Smooth muscle cell (in vitro differentiated cells): ENCODE measurements at regions not wholly inside any gene's neighbourhood (a gene's known extent, or its start where the extent isn't known, plus 50 kb on each side); places are given as distances from the start of the nearest gene placed in this dataset.

Source experiments
- DNase-seq: peaks from one replicate; lab custom pipeline; 2025; ENCODE audit not compliant: unreplicated experiment; lab: John Stamatoyannopoulos, UW
- H2AFZ ChIP-seq: fragments of 200-600 bp; sonication (generic); 2 replicates; pipeline ENCODE4 v1.6.0; 2016; ENCODE audit warnings: antibody characterized with exemption, low read depth, mild to moderate bottlenecking
- H3F3A ChIP-seq: fragments of 200-600 bp; sonication (generic); 2 replicates; pipeline ENCODE4 v1.6.0; 2017; ENCODE audit warnings: antibody characterized with exemption, low read depth
- H3K27ac ChIP-seq: fragments of 200-600 bp; sonication (generic); 2 replicates; pipeline ENCODE4 v1.5.1; 2016; ENCODE audit warnings: low read depth, mild to moderate bottlenecking
- H3K27me3 ChIP-seq: fragments of 200-600 bp; sonication (generic); 2 replicates; pipeline ENCODE4 v1.6.1; 2016; ENCODE audit warnings: low read depth, mild to moderate bottlenecking
- H3K36me3 ChIP-seq: fragments of 200-600 bp; sonication (generic); 2 replicates; pipeline ENCODE4 v1.5.1; 2016; ENCODE audit warnings: low read depth
- H3K4me1 ChIP-seq: fragments of 200-600 bp; sonication (generic); 2 replicates; pipeline ENCODE4 v1.5.1; 2016; ENCODE audit warnings: low read depth
- H3K4me2 ChIP-seq: fragments of 200-600 bp; sonication (generic); 2 replicates; pipeline ENCODE4 v1.6.0; 2016; ENCODE audit warnings: mild to moderate bottlenecking
- H3K4me3 ChIP-seq: fragments of 200-600 bp; sonication (generic); 2 replicates; pipeline ENCODE4 v1.5.1; 2016; ENCODE audit warnings: mild to moderate bottlenecking
- H3K79me2 ChIP-seq: fragments of 200-600 bp; sonication (generic); 2 replicates; pipeline ENCODE4 v1.6.0; 2016; ENCODE audit warnings: low read depth, mild to moderate bottlenecking
- H3K9ac ChIP-seq: fragments of 200-600 bp; sonication (generic); 2 replicates; pipeline ENCODE4 v1.6.0; 2016; ENCODE audit warnings: low read depth
- H3K9me3 ChIP-seq: fragments of 200-600 bp; sonication (generic); replicated peaks from 2 replicates; pipeline ENCODE4 v1.5.1; 2016; ENCODE audit warnings: low read depth
- H4K20me1 ChIP-seq: fragments of 200-600 bp; sonication (generic); 2 replicates; pipeline ENCODE4 v1.6.0; 2016; ENCODE audit warnings: low read depth
- WGBS: methylation state at CpG from one replicate; pipeline ENCODE4 v1.1.7; 2016; ENCODE audit warnings: low lambda C conversion rate; 5-methylcytosine and 5-hydroxymethylcytosine counted together
- TF ChIP-seq, protein P1 (sequence below): fragments of 200-600 bp; sonication (generic); IDR thresholded peaks from 2 replicates; pipeline ENCODE4 v1.5.1; 2017; ENCODE audit warnings: borderline replicate concordance, mild to moderate bottlenecking, antibody characterized with exemption; ENCODE audit not compliant: insufficient read depth, poor library complexity, severe bottlenecking

DNA sequence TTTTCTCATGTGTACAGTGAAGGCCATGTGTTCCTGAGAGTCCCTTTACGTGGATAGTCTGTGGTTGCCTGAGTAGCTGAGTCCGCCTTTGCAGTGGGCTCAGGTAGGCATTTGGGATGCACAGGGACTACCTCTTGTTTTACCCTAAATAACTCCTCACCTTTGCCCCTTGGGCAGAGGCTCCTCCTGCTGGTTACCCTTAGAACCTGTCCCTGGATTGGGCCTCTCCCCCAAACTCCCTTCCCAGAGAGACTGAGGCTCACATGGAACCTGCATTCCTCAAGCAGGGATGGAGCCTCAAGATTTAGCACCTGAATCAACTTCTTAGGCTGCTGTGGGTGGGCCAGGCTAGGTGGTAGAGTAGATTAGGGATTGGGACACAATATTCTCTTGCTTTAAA, 111.7 kb downstream of the FOXD2 start:
- no peak overlapping the region for H3K4me3 ChIP-seq
- no peak overlapping the region for H3K4me2 ChIP-seq
- H4K20me1 ChIP-seq: no peaks in the 10 kb centered on the region
- H3K9me3 ChIP-seq: no peaks in the 10 kb centered on the region
- H3F3A ChIP-seq: no peaks in the 10 kb centered on the region
- TF ChIP-seq, protein P1, sequence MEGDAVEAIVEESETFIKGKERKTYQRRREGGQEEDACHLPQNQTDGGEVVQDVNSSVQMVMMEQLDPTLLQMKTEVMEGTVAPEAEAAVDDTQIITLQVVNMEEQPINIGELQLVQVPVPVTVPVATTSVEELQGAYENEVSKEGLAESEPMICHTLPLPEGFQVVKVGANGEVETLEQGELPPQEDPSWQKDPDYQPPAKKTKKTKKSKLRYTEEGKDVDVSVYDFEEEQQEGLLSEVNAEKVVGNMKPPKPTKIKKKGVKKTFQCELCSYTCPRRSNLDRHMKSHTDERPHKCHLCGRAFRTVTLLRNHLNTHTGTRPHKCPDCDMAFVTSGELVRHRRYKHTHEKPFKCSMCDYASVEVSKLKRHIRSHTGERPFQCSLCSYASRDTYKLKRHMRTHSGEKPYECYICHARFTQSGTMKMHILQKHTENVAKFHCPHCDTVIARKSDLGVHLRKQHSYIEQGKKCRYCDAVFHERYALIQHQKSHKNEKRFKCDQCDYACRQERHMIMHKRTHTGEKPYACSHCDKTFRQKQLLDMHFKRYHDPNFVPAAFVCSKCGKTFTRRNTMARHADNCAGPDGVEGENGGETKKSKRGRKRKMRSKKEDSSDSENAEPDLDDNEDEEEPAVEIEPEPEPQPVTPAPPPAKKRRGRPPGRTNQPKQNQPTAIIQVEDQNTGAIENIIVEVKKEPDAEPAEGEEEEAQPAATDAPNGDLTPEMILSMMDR: no peak
- peaks cover 6% of the 10 kb centered on the region for H3K4me1 ChIP-seq
- H3K79me2 ChIP-seq: no peaks in the 10 kb centered on the region
- WGBS: 91% methylated on average over 2 of the region's 2 CpGs
- no peak overlapping the region for H2AFZ ChIP-seq
- no peaks in the 10 kb centered on the region for H3K36me3 ChIP-seq
- no peak for DNase-seq
- no peak overlapping the region for H3K9ac ChIP-seq
- H3K27me3 ChIP-seq: peaks cover 11% of the 10 kb centered on the region
- H3K27ac ChIP-seq: no peak overlapping the region

DNA sequence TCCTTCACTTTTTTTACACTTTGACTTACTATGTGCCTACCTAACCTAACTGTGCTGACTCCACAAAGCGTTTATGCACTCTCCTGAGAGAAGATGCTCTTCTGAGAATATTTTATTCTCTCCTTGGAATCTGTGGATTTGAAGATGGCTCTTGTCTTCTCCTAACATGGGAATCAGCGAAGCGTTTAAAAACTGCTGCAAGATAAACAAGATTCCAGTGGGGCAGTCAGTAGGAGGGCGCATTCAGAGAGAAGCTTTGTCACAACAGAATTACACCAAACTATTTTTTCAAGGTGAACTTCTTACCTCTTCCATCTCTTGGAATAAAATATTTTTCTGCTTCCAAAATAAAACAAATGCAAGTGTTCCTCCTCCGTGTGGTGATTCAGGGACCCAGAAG, 113.1 kb downstream of the FOXD2 start:
- WGBS: 83% methylated on average over 5 of the region's 5 CpGs
- H3K27ac ChIP-seq: no peak overlapping the region
- no peak for DNase-seq

DNA sequence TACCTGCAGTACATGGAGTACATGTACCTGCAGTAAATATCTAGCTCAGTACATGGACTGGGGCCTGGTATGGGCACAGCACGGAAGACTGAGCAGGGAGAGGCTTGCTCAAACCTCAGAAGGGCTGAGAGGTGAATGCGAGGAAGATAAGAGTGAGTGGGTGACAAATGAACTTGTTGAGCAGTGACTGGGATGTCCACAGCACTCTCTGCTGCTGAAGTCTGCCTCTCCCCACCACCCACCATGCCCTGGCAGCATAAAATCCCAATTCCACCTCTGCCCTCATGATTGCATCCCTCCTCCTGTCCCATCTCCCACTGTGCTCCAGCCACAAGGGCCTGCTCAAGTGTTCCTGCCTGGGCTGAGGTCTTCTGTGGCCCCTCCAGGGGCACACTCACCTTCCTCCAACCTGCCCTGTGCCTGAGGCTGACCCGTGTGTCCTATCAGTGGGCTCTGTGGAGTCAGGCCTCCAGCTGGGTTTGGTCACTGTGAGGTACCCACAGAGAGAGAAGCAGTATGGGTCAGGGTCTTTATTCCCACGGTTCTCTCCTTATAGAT, 114.2 kb downstream of the FOXD2 start:
- Histone ChIP-seq H3F3A (no peaks in the 10 kb centered on the region), H3K4me2 (no peak overlapping the region), H3K36me3 (no peaks in the 10 kb centered on the region), H2AFZ (no peak overlapping the region), H4K20me1 (no peaks in the 10 kb centered on the region), H3K79me2 (no peaks in the 10 kb centered on the region), H3K9ac (no peak overlapping the region), H3K27ac (no peak overlapping the region), H3K4me3 (no peak overlapping the region), H3K4me1 (peaks cover 6% of the 10 kb centered on the region), H3K9me3 (no peaks in the 10 kb centered on the region), H3K27me3 (peaks cover 25% of the 10 kb centered on the region)
- TF ChIP-seq, protein P1: no peak
- DNase-seq: no peak
- WGBS: 88% methylated on average over 4 of the region's 4 CpGs

More for the DNA sequence above, 113.1 kb downstream of the FOXD2 start:
- peaks cover 6% of the 10 kb centered on the region for H3K4me1 ChIP-seq
- H3K4me2 ChIP-seq: no peak overlapping the region
- no peak overlapping the region for H3K9ac ChIP-seq
- no peak overlapping the region for H3K4me3 ChIP-seq
- H3K9me3 ChIP-seq: no peaks in the 10 kb centered on the region
- H4K20me1 ChIP-seq: no peaks in the 10 kb centered on the region
- no peaks in the 10 kb centered on the region for H3K79me2 ChIP-seq
- TF ChIP-seq, protein P1: no peak
- no peak overlapping the region for H2AFZ ChIP-seq
- no peaks in the 10 kb centered on the region for H3F3A ChIP-seq
- peaks cover 13% of the 10 kb centered on the region for H3K27me3 ChIP-seq
- H3K36me3 ChIP-seq: no peaks in the 10 kb centered on the region

DNA sequence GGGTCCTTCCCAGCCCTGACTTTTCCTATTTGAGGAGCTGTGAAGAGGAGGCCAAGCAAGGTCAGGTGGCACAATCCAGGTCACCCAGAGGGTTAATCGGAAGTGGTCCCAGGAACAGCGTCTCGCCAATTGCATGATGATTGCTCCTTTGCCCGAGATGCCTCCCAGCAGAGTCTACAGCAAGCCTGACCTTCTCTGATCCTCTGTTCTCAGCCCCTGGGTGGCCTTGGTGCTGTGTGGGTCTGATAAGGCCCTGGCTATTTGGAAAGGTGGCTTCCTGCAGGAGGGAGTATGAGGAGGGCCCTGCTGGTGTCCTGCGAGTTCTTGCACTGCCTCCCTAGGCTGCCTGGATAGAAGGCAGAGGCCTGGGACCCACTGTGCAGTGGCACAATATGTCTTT, 116.2 kb downstream of the FOXD2 start:
- Histone ChIP-seq H3K4me1 (no peaks in the 10 kb centered on the region), H3K36me3 (no peaks in the 10 kb centered on the region), H3K4me2 (no peak overlapping the region), H3F3A (no peaks in the 10 kb centered on the region), H3K27ac (no peak overlapping the region), H3K4me3 (no peak overlapping the region), H3K9me3 (no peaks in the 10 kb centered on the region), H3K79me2 (no peaks in the 10 kb centered on the region), H4K20me1 (no peaks in the 10 kb centered on the region), H3K9ac (no peak overlapping the region), H2AFZ (no peak overlapping the region), H3K27me3 (peaks cover 39% of the 10 kb centered on the region)
- TF ChIP-seq, protein P1: no peak
- DNase-seq: no peak
- 95% methylated on average over 5 of the region's 5 CpGs for WGBS
